ENCODE measurements at regions not wholly inside any gene's neighbourhood (a gene's known extent, or its start where the extent isn't known, plus 50 kb on each side); places are given as distances from the start of the nearest gene placed in this dataset.
"Not testable (repeated sequence)": the region's sequence is repeated elsewhere in the genome, so short reads cannot be mapped to it uniquely, and the experiment has no call there.

DNA sequence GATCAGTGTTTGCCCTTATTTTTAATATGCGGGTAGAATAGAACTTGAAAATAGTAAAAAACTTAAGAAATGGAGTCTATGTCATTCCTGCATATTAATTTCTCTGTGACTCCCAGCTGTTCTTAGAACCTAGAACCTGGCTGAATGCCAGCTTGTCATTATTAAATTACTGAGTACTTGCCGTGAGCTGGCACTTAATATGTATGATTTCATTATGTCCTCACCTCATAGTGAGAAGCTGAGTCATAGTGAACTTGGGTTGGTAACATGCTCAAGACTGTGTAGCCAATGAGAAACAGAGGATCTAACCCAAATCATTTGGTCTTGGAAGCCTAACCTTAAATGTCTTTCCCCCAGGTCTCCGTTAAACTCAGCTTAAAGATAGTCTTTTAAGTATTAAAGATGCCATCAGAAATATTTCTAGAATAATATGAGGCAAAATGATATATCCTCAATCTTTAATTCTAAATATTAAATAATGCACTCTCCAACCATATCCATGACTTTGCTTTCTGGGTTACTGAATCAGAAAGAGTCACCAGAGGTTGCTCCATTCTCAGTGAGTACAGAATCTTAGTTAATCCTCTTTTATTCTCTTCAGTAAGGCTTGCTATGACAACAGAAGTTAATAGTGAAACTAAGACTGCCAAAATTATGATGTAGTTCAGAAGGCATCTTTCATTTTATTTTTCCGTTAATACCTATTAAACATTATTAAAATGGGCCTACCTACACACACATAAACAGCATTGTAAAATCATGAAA is 58.6 kb upstream of the TLL1 start:
- ATAC-seq, result no peak
- Mint-ChIP-seq H3K27me3 (no peaks in the 10 kb centered on the region), H3K4me1 (no peaks in the 10 kb centered on the region), H3K36me3 (ENCODE audit: low read depth) (no peaks in the 10 kb centered on the region), H3K27ac (no peak overlapping the region), H3K4me3 (no peak overlapping the region)
- no peaks in the 10 kb centered on the region for H3K9me3 ChIP-seq (ENCODE audit: control insufficient read depth, low read length, poor library complexity, severe bottlenecking)
- DNase-seq, result no peak

DNA sequence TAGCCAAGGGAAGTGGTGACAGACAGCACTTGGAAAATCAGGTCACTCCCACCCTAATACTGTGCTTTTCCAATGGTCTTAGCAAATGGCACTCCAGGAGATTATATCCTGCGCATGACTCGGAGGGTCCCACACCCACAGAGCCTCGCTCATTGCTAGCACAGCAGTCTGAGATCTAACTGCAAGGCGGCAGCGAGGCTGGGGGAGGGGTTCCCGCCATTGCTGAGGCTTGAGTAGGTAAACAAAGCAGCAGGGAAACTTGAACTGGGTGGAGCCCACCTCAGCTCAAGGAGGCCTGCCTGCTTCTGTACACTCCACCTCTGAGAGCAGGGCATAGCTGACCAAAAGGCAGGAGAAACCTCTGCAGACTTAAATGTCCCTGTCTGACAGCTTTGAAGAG is 53.9 kb upstream of the TLL1 start:
- not testable (repeated sequence) for H3K4me1 Mint-ChIP-seq; H3K27me3 Mint-ChIP-seq; H3K27ac Mint-ChIP-seq; ATAC-seq; DNase-seq; H3K36me3 Mint-ChIP-seq (ENCODE audit: low read depth); H3K4me3 Mint-ChIP-seq; H3K9me3 ChIP-seq (ENCODE audit: control insufficient read depth, low read length, poor library complexity, severe bottlenecking)
